GM18519 (cell line): ENCODE measurements at regions not wholly inside any gene's neighbourhood (a gene's known extent, or its start where the extent isn't known, plus 50 kb on each side); places are given as distances from the start of the nearest gene placed in this dataset.
A peak's percentile ranks its signal among the peaks of the same experiment; 100 is the strongest.

ENCODE experiments used
- ATAC-seq: cut with Tn5 transposase; IDR thresholded peaks from one replicate; pipeline ENCODE4 v1.9.1; 2021; ENCODE audit warnings: mild to moderate bottlenecking, moderate library complexity; ENCODE audit not compliant: unreplicated experiment, low FRiP score

DNA sequence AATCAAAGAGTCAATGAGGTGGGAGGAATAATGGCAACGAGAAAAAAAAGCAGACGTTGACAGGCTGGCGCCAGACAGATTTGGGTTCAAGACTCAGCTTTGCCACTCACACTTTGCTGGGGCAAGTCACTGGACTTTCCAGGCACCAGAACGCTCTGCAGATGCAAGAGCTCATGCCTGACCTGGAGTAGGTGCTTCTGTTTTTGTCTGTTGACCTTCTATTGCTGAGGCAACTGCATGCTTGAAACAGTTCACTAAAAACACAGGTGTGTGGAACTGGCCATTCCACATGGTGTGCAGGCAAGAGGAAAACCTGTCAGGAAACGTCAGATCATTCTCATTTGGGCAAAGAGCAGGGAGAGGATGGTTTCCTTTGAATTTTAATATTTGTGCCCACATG lies 161.2 kb upstream of the SMIM23 start:
- ATAC-seq, result no peak

DNA sequence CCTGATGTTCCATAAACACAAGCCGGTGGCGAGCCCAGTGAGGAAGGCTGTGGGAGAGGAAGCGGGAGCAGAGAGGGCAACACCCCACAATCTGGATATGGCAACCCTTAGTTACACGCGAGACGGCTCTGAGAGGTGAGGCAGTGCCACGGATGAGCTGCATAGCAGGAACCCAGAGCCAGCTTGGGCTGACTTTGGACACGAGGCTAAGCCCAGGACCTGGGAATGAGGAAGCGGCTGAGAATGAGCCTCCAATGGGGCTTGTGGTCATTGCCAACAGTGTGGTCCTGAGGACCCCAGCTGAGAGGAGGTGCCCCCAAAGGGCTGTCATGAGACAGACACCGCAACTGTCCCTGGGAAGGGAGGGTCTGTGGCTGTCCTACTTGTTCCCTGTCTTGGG lies 160.0 kb upstream of the SMIM23 start:
- no peak for ATAC-seq

DNA sequence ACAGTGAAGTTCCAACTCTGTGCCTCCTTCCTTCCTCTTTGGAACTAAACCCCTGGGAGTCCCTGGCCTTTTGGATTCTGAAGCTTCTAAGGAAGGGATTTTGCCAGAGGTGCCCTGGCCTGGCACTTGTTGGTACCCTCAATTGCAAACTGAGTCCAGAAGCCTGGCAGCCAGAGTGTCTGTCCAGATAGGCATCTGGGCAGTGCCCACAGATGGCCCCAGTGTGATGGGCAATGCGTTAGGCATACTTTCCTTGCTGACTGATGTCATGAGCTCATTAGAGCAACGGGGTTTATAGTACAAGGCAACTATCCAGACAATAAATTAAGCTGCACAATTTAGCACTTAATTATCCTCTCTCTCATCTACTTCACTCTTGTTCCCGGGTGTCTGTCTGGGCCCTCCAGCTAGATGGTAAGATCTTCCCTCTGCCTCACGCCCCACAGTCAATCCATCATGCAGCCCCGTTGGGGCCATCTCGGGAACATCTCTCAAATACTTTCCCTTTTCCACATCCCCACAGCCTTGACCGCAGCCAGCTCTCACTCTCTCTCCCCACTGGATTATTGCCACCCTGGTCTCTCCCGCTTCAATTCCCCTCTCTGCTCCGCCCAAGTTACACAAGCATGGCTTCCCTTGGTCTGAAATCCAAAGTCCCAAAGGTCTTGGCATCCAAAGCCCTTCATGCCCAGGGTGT lies 157.5 kb upstream of the SMIM23 start:
- no peak for ATAC-seq

DNA sequence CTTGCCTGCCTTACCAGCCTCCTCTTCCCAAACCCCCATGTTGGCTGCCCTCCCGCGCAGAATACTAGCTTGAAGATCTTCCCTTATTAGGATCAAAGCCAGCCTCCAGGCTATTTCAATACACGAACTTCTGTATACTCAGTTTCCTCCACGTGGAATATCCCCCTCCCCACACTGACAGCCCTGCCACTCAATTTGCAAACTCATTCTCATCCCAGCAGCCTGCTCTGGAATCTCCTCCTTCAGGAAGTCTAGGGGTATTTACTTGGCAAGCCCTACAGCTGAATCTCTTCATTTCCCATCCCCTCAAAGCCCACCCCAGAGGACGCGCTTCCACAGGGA lies 157.0 kb upstream of the SMIM23 start:
- ATAC-seq, result no peak

DNA sequence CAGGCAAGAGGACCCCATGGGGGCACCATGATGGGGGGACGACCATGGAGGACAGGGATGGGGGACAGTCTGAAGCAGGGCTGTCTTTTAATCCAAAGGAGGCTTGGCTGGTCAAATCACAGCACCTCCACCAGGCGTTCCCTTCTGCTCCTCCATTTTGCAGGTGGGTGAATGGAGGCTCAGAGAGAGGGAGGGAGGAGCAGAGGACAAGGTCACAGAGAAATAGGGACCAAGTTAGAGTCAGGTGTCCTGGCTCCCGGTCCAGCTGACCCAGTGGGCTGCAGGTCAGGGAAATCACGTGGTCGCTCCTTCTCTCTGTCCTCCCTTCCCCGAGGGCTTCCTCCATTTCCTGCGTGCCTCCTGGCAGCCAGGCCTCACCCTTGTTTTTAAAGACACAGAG lies 156.4 kb upstream of the SMIM23 start:
- no peak for ATAC-seq

DNA sequence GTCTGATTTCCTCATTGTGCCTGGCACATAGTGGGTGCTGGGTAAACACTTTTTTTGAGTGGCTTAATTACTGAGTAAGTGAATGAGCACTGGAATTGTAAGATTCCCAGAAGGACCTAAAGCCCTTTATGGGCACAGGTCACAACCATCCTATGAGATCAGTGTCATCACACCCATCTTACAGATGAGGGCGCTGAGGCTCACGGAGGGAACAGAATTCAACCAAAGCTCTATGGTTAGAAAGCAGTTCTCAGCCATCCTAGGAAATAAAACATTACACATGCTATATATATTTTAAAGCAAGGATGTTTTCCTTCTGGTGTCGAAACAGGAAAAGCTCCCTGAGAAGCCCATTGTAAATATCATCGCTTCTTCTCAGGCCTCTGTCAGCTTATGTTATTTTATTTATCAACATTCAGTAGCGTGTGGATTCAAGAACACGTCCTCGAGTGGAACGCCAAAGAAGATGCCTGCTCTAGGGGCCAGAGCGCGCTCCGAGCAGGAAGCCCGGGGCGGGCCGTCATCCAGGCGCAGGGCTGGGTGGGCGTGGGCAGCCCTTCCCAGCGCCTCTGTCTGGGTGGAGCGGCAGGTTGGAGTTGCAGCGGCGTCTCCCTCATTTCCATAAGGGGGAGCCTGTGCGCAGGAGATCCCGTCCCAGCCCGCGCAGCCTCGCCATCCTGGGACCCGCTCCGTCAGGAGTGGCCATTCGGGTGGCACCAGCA lies 155.8 kb upstream of the SMIM23 start:
- no peak for ATAC-seq

DNA sequence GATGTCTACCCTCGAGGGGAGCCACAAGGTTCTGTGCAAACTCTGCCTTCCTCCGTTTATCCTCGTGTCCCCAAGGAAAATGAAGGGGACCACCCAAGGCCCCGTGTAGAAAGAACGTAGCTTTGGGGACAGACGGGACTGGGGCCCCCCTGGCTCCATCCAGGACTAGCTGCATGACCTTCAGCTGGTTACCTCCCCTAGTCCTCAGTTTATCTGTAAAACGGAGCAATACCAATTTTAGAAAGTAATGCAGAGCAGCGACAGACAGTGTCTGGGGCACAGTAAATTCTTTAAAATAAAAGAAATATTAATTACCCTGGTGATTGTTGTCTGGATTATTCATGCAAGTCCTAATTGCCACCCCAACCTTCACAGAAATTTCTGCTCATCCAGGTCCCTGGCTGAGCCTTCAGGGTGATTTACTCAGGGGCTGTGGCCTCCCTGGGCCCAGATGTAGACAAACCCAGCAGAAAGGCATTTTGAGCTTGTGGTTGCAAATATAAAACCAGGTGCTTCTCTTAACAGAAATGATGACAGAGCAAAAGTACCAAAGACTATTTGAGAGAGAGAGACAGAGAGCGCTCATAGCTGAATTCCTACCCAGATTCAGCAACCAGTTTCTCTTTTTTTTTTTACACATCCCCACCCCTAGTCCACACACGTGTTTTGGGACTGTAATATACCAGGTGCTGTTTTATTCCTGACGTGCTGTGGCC lies 155.1 kb upstream of the SMIM23 start:
- ATAC-seq, result no peak

DNA sequence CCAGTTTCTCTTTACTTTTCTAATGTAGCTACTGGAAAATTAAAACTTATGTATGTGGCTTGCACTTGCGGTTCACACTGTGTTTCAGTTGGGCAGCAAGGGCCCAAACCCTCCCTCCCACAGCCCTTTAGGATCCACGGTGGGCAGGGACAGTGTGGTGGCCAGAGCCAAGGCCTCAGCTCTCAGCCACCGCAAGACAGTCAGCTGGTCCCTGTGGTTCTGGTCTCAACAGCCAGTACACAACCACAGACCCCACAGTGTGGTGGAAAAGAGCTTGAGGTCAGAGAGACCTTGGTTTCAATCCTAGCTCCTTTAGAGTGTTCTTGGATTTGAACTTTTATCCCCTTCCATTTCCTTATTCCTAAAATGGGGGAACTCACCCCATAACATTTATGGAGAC lies 153.0 kb upstream of the SMIM23 start:
- no peak for ATAC-seq

DNA sequence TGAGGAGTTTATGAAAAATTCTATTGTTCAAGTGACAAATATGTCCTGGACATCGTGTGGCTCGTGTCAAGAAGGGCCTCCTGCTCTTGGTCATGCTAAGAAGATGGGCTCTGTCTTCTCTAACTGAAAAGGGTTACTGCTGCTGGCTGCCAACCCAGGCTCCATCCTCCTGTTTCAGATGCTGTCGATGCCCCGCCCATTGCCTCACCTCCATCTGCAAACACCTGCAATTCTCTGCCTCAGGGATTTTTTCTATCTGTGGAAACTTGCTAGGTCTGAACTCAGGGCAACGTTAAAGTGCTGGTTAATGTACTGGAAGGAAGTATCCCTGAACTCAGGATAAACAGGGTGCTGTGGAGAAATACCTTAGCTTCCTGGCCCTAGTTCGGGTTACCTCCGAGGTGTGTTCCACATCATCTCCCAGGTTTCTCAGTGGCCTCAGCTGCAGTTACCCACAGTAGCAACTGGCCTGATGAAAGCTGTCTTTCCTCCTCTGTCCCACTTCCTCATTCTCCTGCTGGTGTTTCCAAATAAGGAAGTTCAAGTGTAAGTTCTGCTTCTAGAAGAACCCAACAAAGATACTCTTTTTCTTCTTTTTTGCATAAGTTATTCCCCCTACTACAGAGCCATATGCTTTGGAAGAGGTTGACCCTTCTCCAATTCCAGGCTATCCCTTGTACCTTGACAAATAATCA lies 151.7 kb upstream of the SMIM23 start:
- ATAC-seq, result peak; percentile 54

DNA sequence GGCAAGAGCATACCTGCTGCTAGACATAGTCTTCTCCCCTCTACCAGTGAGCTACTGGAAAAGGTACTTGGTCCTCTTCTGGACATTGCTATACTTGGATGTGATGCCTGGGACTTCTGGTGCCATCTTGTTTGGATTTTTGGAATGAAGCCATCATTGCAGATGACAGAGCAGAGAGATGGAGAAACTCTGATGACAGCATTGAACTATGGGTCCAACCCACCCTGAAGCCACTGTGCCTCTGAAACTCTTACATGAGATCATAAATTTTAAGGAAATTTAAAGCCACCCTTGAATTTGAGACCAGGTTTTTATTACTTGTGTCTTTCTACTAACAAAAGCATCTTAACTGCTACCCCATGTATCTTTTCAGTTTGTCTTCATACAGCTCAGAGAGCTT lies 151.1 kb upstream of the SMIM23 start:
- ATAC-seq, result no peak

DNA sequence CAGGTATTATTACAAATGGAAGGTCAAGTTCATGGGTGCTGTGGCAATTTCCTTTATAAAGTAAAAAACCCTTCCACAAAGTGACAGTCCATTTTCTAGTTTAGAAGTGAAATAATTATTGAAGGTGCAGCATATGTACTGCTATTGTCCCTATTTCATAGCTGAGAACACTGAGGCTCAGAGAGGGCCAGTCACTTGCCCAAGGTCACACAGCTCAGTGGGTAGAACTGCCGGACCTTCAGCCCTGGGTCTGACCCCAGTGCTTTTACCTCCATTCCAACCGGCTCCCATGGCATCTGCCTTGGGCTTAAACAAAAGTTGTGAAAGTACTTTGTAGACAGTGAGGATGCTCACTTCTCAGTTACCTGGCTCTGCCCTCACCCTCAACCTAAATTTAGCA lies 150.6 kb upstream of the SMIM23 start:
- no peak for ATAC-seq

DNA sequence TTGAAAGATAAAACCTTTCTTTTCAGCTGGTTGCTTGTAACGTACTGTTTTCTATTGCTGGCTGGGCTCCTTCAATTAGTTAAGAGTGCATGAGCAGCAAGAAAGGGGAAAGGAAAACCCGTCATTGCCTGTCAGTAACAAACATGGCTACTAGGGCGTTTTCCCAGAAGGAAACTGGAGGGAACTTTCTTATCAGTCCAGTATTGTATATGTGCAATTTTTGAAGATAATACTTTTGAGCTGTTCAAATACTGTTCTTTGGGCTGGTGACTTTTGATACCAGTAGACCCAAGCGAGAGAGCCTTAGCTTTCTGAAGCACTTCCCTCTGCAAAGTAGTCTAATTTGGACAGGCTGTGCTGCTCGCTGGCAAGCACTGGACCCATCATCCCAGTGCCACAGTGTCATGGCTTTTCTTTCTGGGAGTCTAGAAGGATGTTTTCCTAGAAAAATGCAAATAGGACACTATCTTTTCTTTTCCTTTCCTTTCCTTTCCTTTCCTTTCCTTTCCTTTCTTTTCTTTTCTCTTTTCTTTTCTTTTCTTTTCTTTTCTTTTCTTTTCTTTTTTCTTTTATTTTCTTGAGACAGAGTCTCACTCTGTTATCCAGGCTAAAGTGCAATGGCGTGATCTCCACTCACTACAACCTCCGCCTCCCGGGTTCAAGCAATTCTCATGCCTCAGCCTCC lies 149.9 kb upstream of the SMIM23 start:
- ATAC-seq, result no peak

DNA sequence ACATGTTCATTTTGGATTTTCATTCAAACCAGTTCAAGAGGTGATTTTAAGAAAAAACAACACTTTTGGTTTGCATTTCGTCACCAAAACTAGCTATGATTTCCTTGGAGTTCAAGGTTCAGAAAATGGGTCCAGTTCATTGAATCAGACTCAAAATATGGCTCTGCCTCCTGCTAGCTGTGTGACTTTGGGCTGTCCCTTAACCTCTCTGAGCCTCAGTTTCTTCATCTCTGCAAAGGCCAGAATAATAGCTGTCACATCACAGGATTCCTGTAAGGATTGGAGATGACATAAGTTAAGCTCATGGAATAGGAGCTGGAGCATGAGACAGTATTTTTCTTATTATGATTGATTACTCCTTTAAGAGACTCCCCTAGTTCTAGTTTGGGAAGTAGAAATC lies 147.8 kb upstream of the SMIM23 start:
- ATAC-seq, result no peak

DNA sequence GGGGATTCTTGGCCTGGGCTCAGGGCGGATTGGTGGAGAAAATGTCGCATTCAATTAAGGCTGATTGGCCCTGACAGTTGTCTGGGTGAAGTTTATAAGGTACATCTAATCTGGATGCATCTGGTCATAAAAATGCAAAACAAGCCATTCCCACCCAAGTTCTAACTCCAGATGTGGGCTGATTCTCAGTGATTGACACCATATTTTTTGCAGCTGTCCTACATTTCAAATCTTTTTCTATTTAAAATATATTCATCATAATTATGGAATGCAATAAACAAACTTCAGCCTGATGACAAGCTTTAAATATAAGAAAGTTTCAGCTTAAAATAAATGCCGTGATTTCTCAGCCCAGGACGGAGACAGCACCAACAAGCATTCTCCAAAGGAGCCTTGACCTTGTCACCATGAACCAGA lies 146.4 kb upstream of the SMIM23 start:
- ATAC-seq, result no peak

DNA sequence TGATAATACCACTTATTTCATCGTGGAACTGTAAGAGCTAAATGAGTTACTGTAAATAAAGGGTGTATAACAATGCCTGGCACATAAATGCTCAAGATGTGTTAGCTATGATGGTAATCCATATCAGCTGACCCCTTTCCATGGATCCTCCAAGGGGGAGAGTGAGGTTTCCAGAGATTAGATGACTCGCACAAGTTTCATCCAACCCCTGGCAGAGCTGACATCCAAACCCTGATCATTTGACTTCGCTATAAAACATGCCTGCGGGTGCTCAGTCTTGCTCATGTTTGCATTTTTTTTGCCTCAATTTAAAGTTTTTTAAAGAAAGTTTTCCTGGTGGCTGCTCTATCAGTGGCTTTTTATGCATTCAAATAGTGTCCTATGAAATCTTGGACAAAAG lies 145.7 kb upstream of the SMIM23 start:
- ATAC-seq, result no peak

DNA sequence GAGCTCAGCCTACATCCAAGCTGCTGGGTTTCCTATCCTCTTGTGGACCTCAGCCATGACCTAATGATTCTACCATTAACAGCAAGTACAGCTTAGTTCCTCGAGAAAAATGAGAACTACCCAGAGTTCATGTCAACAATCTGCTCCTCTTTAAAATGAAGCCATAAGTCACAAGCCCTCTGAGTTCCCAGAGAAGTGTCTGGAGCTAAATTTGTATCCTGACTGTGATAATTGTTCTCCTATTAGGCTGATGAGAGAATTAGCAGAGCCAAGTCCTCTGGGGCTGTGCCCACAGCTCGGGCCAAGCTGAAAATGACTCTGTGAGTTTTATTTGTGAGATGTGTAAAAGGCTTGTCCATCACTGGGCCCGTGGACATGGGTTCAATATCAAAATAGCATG lies 145.1 kb upstream of the SMIM23 start:
- ATAC-seq, result no peak

DNA sequence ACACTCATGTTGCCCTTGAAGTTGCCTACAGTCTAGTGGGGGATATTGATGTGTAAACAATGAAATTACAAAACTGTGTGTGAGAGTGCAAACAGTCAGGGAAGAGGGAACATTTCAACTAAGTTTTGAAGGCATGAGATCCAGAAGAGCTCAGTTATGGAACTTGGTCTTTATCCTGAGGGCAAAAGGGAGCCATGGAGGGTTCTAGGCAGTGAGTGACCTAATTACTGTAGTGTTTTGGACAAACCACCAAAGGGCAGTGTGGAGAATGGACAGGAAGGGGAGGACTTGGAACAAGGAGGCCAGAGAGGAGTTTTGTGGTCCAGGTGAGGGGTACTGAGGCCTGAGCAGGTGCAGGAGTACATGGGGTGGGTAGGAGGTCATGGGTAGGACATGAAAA lies 143.7 kb upstream of the SMIM23 start:
- no peak for ATAC-seq

DNA sequence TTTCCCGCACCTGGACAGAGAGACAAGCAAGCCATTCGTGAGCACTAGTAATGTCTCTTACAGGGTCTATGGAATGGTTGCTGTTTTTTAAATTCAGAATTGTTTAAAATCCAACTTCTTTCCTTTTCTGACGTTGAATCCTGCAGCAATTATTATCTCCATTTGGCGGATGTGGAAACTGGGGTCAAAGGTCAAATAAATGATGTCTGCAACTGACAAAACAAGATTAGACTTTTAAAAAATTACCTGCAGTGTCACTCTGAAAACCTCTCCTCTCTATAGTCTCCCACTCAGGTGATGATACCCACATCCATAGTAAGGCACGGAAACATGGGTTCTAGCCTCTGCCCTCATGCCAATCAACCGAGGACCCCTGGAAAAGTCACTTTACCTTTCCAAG lies 142.7 kb upstream of the SMIM23 start:
- no peak for ATAC-seq

DNA sequence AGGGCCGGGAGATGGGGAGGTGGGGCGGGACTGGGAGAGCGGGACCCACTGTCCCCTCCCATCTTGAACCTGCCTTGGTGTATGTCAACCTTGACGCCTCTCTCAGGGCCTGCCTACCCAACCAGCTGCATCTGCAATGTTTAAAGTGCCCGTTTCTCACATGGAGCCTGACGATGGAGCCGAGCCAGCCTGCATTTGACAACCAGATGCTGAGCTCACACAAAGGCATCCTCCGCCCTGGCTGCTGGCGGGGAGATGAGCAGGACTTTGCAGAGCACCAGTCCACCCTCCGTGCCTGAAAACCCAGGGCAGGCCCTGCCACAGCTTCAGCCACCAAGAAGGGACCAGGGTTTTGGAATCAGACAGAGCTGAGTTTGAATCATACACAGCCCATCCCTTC lies 141.1 kb upstream of the SMIM23 start:
- no peak for ATAC-seq

DNA sequence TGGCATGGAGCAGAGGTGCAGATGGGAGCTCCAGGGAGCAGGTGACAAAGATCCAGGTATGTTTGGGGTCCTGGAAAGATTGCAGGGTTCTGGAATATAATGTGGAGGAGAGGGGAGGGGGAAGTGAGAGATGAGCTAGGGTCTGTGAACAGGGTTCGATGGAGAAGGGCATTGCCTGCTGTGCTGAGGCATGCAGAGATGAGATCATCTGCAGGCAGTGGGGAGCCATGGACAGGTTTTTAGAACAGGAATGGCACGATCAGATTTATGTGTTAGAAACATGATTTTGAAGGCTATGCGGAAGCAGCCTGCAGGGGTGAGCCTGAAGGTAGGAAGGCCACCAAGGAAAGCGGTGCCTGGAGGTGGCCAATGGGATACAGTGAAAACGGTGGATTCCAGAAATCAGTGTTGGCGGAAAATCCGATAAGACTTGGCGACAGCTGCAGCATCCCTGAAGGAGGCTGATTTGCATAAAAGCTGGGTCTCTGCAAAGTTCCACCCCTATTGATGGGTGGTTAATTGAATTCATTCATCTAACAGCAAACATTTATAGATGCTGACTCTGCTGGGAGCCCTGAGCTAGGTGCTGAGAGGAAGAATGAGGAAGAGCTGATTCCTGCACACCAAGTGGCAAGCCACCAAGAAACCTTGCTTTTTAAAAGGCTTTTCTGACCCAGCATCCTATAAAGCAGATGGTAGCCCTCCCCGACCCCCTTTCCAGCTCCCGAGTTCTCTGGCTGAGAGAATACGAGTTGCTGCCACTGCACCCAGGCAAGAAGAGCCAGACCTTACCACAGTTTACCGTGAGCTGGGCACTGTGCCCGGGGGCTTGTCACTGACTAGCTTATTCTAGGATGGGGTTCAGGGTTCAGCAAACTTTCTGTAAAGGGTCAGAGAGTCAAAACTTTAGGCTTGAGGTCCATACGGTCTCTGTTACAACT lies 139.2 kb upstream of the SMIM23 start:
- ATAC-seq, result no peak
